B cell (primary cell): ENCODE measurements at regions not wholly inside any gene's neighbourhood (a gene's known extent, or its start where the extent isn't known, plus 50 kb on each side); places are given as distances from the start of the nearest gene placed in this dataset.

ENCODE experiments used
- ATAC-seq: fragments of 200-7000 bp; cut with Tn5 transposase; one replicate; pipeline ENCODE4 v1.10.0; 2021; ENCODE audit warnings: low read depth, mild to moderate bottlenecking, moderate number of reproducible peaks, moderate library complexity
- CTCF ChIA-PET: fragments of 350-600 bp; sonication (Branson Sonifier 250); formaldehyde crosslinking; loops from one replicate; lab custom pipeline; 2021; ENCODE audit warnings: antibody characterized with exemption, inconsistent platforms; lab: Charles Lee
- POLR2A ChIA-PET: fragments of 350-600 bp; sonication (Branson Sonifier 250); formaldehyde crosslinking; loops from one replicate; lab custom pipeline; 2021; ENCODE audit warnings: antibody characterized with exemption; lab: Charles Lee
- DNase-seq: peaks from one replicate; pipeline ENCODE4 v3.0.0; 2013
- H2AFZ ChIP-seq: 2 replicates; pipeline ENCODE4 v1.6.1; 2012; ENCODE audit warnings: mild to moderate bottlenecking, low read depth, low read length; ENCODE audit not compliant: insufficient read depth, poor library complexity, severe bottlenecking
- H3K27ac ChIP-seq, 2 donors: 1 replicate in 1 of 2; 2 replicates in 1 of 2; pipeline ENCODE4 v1.5.1; 2012 to 2013; ENCODE audit warnings: low read length in 2 of 2, mild to moderate bottlenecking in 2 of 2, moderate library complexity in 1 of 2
- H3K27me3 ChIP-seq, 4 experiments: fragments of 200-600 bp in 1 of 4; sonication (generic) in 1 of 4; replicated peaks in 1 of 4; 1 replicate in 2 of 4; 2 replicates in 2 of 4; pipeline versions ENCODE4 v1.6.1 to v1.7.0; 2013 to 2016; ENCODE audit warnings: low read length in 3 of 4, mild to moderate bottlenecking in 2 of 4, mixed read lengths in 1 of 4, moderate library complexity in 1 of 4; ENCODE audit not compliant: insufficient read depth in 4 of 4, control insufficient read depth in 3 of 4; ENCODE audit errors: control extremely low read depth in 1 of 4
- H3K36me3 ChIP-seq, 2 experiments: replicated peaks in 1 of 2; 1 replicate in 1 of 2; 2 replicates in 1 of 2; pipeline versions ENCODE4 v1.6.1 to v1.7.1; 2013; ENCODE audit warnings: low read length in 1 of 2; ENCODE audit not compliant: insufficient read depth in 2 of 2, control insufficient read depth in 1 of 2; ENCODE audit errors: control extremely low read depth in 1 of 2, extremely low read depth in 1 of 2
- H3K4me1 ChIP-seq, 2 donors: fragments of 200-600 bp in 1 of 2; sonication (generic) in 1 of 2; 1 replicate in 1 of 2; 2 replicates in 1 of 2; pipeline versions ENCODE4 v1.5.1 to v1.6.1; 2013 to 2017; ENCODE audit warnings: low read length in 2 of 2; ENCODE audit not compliant: control insufficient read depth in 2 of 2, insufficient read depth in 2 of 2
- H3K4me2 ChIP-seq: replicated peaks from 2 replicates; pipeline ENCODE3; 2012; ENCODE audit warnings: mild to moderate bottlenecking, low read depth, low read length; ENCODE audit not compliant: poor library complexity, severe bottlenecking
- H3K4me3 ChIP-seq, 5 experiments: fragments of 200-600 bp in 1 of 5; sonication (generic) in 1 of 5; 1 replicate in 3 of 5; 2 replicates in 2 of 5; pipeline versions ENCODE4 v1.5.1 to v1.7.0; 2011 to 2016; ENCODE audit warnings: low read length in 4 of 5, mild to moderate bottlenecking in 4 of 5, low read depth in 2 of 5, control low read depth in 1 of 5, moderate library complexity in 1 of 5; ENCODE audit not compliant: insufficient read depth in 1 of 5; ENCODE audit errors: control extremely low read depth in 1 of 5, extremely low read depth in 1 of 5
- H3K79me2 ChIP-seq: fragments of 200-600 bp; sonication (generic); one replicate; pipeline ENCODE4 v1.6.0; 2016; ENCODE audit warnings: low read length; ENCODE audit not compliant: control insufficient read depth, insufficient read depth
- H3K9ac ChIP-seq: fragments of 200-600 bp; sonication (generic); 2 replicates; pipeline ENCODE4 v1.6.1; 2017; ENCODE audit warnings: mild to moderate bottlenecking, low read length, moderate library complexity
- H3K9me3 ChIP-seq, 3 donors: one replicate each; pipeline versions ENCODE4 v1.6.1 to v1.7.1; 2013; ENCODE audit warnings: low read length in 2 of 3; ENCODE audit not compliant: control insufficient read depth in 2 of 3, insufficient read depth in 1 of 3; ENCODE audit errors: control extremely low read depth in 1 of 3
- H4K20me1 ChIP-seq: 2 replicates; pipeline ENCODE4 v1.6.0; 2012; ENCODE audit warnings: mild to moderate bottlenecking, low read length; ENCODE audit not compliant: insufficient read depth, control insufficient read depth, poor library complexity, severe bottlenecking
- H3K27ac Mint-ChIP-seq: one replicate; pipeline ENCODE4 v1.8.0; 2021; ENCODE audit warnings: mixed read lengths
- H3K27me3 Mint-ChIP-seq: one replicate; pipeline ENCODE4 v1.8.0; 2021; ENCODE audit warnings: mixed read lengths
- H3K4me1 Mint-ChIP-seq: one replicate; pipeline ENCODE4 v1.8.0; 2021; ENCODE audit warnings: mixed read lengths
- H3K4me3 Mint-ChIP-seq: one replicate; pipeline ENCODE4 v1.8.0; 2021; ENCODE audit warnings: mixed read lengths
- H3K9me3 Mint-ChIP-seq: one replicate; pipeline ENCODE4 v1.8.0; 2022; ENCODE audit warnings: mixed read lengths; ENCODE audit not compliant: insufficient read depth
- EZH2 ChIP-seq: IDR thresholded peaks from 2 replicates; pipeline ENCODE4 v1.6.1; 2012; ENCODE audit warnings: borderline replicate concordance, low read depth, mild to moderate bottlenecking, moderate library complexity, low read length; ENCODE audit not compliant: insufficient read depth, poor library complexity, severe bottlenecking
- WGBS: methylation state at CpG from one replicate; pipeline ENCODE4 v1.1.5; 2013; ENCODE audit warnings: missing lambda C conversion rate; ENCODE audit not compliant: insufficient coverage; 5-methylcytosine and 5-hydroxymethylcytosine counted together
- intact Hi-C: fragments of 100-400 bp; cut with micrococcal nuclease; formaldehyde crosslinking; loops from one replicate; pipeline ENCODE4 v1.10.0; 2022
- TF ChIP-seq, protein P1 (sequence below): fragments of 200-600 bp; IDR thresholded peaks from one replicate; pipeline ENCODE4 v1.8.0; 2022; ENCODE audit warnings: antibody characterized with exemption, mild to moderate bottlenecking

DNA sequence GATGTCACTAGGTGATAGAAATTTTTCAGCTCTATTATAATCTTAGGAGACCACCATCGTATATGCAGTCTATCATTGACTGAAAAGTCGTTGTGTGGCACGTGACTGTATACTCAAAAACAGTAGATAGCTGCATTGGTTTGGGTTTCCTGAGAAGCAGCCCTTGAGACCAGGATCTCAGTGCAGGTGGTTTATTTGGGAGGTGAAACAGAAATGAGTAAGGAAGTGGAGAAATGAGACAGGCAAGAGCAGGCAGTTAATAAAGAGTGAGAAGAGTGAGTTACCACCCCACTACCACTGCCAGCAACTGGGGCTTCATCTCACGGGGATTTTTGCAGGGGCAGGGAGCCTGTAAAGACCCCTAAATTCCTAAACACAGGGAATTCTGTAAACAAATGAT lies 221.0 kb downstream of the SHQ1 start:
- Mint-ChIP-seq H3K4me3 (no peak overlapping the region), H3K27ac (no peak overlapping the region), H3K27me3 (peaks cover 2% of the 10 kb centered on the region), H3K4me1 (peaks cover 22% of the 10 kb centered on the region), H3K9me3 (no peaks in the 10 kb centered on the region)
- no peaks in the 10 kb centered on the region for H3K79me2 ChIP-seq
- no peak overlapping the region for H3K9ac ChIP-seq
- H2AFZ ChIP-seq = no peak overlapping the region
- H3K36me3 ChIP-seq = no peaks in the 10 kb centered on the region
- ATAC-seq (no peak), DNase-seq (no peak)
- no peaks in the 10 kb centered on the region for H4K20me1 ChIP-seq
- H3K4me3 ChIP-seq = no peak overlapping the region
- no peak overlapping the region for H3K27ac ChIP-seq
- peaks cover 0 to 6% (median 5%) of the 10 kb centered on the region in 3 donors for H3K9me3 ChIP-seq
- peaks cover 0 to 9% (median 0%) of the 10 kb centered on the region in 4 experiments for H3K27me3 ChIP-seq
- TF ChIP-seq, protein P1, sequence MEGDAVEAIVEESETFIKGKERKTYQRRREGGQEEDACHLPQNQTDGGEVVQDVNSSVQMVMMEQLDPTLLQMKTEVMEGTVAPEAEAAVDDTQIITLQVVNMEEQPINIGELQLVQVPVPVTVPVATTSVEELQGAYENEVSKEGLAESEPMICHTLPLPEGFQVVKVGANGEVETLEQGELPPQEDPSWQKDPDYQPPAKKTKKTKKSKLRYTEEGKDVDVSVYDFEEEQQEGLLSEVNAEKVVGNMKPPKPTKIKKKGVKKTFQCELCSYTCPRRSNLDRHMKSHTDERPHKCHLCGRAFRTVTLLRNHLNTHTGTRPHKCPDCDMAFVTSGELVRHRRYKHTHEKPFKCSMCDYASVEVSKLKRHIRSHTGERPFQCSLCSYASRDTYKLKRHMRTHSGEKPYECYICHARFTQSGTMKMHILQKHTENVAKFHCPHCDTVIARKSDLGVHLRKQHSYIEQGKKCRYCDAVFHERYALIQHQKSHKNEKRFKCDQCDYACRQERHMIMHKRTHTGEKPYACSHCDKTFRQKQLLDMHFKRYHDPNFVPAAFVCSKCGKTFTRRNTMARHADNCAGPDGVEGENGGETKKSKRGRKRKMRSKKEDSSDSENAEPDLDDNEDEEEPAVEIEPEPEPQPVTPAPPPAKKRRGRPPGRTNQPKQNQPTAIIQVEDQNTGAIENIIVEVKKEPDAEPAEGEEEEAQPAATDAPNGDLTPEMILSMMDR = no peak
- no peak for TF ChIP-seq EZH2
- CTCF ChIA-PET = no interaction called here
- intact Hi-C loops = no loop called here
- WGBS = 40% methylated on average over 1 of the region's 4 CpGs
- peaks cover 16 to 19% of the 10 kb centered on the region in 2 donors for H3K4me1 ChIP-seq
- POLR2A ChIA-PET = no interaction called here
- H3K4me2 ChIP-seq = no peak overlapping the region

DNA sequence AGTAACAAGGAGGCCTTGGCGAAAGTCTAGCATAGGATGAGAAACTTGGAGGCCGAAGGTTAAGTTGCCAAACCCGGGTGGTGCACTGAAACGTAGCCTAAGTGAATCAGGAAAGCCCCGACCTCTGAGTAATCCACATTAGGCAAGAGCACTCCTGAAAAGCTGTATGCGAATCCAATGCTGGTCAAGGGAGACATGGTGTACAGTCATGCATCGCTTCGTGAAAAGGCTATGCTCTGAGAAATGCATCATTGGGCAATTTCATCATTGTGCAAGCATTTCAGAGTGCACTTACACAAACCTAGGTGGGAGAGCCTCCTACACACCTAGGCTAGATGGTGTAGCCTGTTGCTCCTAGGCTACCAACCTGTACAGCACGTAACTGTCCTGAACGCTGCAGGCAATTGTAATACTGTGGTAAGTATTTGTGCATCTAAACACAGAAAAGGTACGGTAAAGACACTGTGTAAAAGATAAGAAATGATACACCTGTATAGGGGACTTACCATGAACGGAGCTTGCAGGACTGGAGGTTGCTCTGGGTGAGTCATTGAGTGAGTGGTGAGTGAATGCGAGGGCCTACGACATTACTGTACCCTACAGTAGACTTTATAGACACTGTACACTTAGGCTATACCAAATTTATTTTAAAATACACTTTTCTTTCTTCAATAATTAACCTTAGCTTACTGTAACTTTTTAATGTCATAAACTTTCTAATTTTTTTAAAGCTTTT lies 222.5 kb downstream of the SHQ1 start:
- CTCF ChIA-PET = no interaction called here
- POLR2A ChIA-PET = no interaction called here
- no peak overlapping the region for H3K27ac Mint-ChIP-seq
- H3K9me3 Mint-ChIP-seq = no peaks in the 10 kb centered on the region
- Histone ChIP-seq H3K27ac (no peak overlapping the region), H3K4me1 (peaks cover 16 to 19% of the 10 kb centered on the region in 2 donors), H3K4me2 (no peak overlapping the region), H3K36me3 (no peaks in the 10 kb centered on the region), H3K27me3 (peaks cover 0 to 8% (median 0%) of the 10 kb centered on the region in 4 experiments), H3K79me2 (no peaks in the 10 kb centered on the region), H3K4me3 (no peak overlapping the region), H2AFZ (no peak overlapping the region), H4K20me1 (no peaks in the 10 kb centered on the region), H3K9me3 (peaks cover 0 to 8% (median 0%) of the 10 kb centered on the region in 3 donors), H3K9ac (no peak overlapping the region)
- WGBS = 94% methylated on average over 10 of the region's 14 CpGs
- no peak for TF ChIP-seq EZH2
- TF ChIP-seq, protein P1 = no peak
- H3K4me1 Mint-ChIP-seq = peaks cover 22% of the 10 kb centered on the region
- DNase-seq (no peak), ATAC-seq (no peak)
- H3K27me3 Mint-ChIP-seq = peaks cover 6% of the 10 kb centered on the region
- H3K4me3 Mint-ChIP-seq = no peak overlapping the region
- intact Hi-C loops = no loop called here
